ENCODE measurements at regions not wholly inside any gene's neighbourhood (a gene's known extent, or its start where the extent isn't known, plus 50 kb on each side); places are given as distances from the start of the nearest gene placed in this dataset.

DNA sequence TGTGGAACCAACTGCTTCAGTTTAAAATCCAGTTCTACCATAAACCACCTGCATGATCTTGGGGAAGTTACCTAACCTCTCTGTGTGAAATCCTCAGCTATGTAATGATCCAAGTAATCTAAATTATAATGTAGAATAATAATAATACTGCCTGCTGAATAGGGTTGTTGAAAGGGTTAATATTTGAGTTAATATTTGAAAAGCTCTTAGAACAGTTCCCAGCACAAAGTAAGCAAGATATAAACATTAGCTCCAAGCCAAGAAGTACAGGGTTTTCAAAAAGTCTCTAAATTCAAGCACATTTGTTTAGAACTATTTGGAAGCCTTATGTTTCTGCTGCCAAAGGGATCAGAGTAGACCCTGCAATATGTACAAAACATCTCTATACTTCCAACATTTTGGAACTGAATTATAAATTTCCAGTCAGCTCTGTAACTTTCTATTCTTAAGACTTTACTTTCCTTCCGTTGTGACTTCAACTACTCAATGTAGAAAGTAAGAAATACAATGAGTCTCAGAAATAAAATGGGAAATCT lies 76.7 kb upstream of the FAM9C start:
- whole genome bisulfite sequencing (ENCODE audit: low lambda C conversion rate): 69% methylated on average over 1 of the region's 1 CpG
- Histone ChIP-seq H3K9ac (no peak overlapping the region), H3F3A (replicated peaks; ENCODE audit: insufficient read depth) (peaks cover 24% of the 10 kb centered on the region), H2AFZ (ENCODE audit: low read depth) (no peak overlapping the region), H3K79me2 (ENCODE audit: insufficient read depth) (no peaks in the 10 kb centered on the region), H3K27ac (ENCODE audit: low read depth in 2 of 2, low read length in 1 of 2) (peak overlapping the region in 1 of 2 experiments; percentile 79; a peak in 2 of 4 replicates), H3K36me3 (replicated peaks in 1 of 2; ENCODE audit: control insufficient read depth in 1 of 2, insufficient read depth in 2 of 2, low read length in 1 of 2) (no peaks in the 10 kb centered on the region), H3K4me2 (no peak overlapping the region), H4K20me1 (ENCODE audit: insufficient read depth) (no peaks in the 10 kb centered on the region), H3K9me3 (no peaks in the 10 kb centered on the region), H3K27me3 (ENCODE audit: insufficient read depth) (no peaks in the 10 kb centered on the region), H3K4me3 (ENCODE audit: low read depth in 2 of 2, low read length in 1 of 2) (no peak overlapping the region), H3K9me2 (no peaks in the 10 kb centered on the region), H3K4me1 (ENCODE audit: control insufficient read depth in 1 of 2, insufficient read depth in 2 of 2, low read depth in 1 of 2, low read length in 1 of 2) (peaks cover 0 to 9% of the 10 kb centered on the region in 2 experiments; a peak in 2 of 4 replicates)
- TF ChIP-seq MAX (IDR thresholded peaks at IDR 0.05; ENCODE audit: low read depth) (no peak), CTCF (IDR thresholded peaks at IDR 0.05) (no peak), JUND (IDR thresholded peaks at IDR 0.05) (no peak), NFIC (IDR thresholded peaks at IDR 0.05; ENCODE audit: borderline replicate concordance) (no peak), MXI1 (IDR thresholded peaks at IDR 0.05; ENCODE audit: low read depth, low read length) (no peak), YY1 (IDR thresholded peaks at IDR 0.05; ENCODE audit: low read depth) (no peak), RFX5 (IDR thresholded peaks at IDR 0.05; ENCODE audit: low read length) (no peak), MEF2A (IDR thresholded peaks at IDR 0.05; ENCODE audit: borderline replicate concordance, low read depth) (no peak), TEAD4 (IDR thresholded peaks at IDR 0.05; ENCODE audit: borderline replicate concordance, insufficient read depth) (no peak), GATA2 (CRISPR knock-in tag; IDR thresholded peaks at IDR 0.05) (no peak), FOXJ3 (CRISPR knock-in tag; IDR thresholded peaks at IDR 0.05) (no peak)
- TF ChIP-seq, protein P1, sequence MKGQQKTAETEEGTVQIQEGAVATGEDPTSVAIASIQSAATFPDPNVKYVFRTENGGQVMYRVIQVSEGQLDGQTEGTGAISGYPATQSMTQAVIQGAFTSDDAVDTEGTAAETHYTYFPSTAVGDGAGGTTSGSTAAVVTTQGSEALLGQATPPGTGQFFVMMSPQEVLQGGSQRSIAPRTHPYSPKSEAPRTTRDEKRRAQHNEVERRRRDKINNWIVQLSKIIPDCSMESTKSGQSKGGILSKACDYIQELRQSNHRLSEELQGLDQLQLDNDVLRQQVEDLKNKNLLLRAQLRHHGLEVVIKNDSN (IDR thresholded peaks at IDR 0.05; ENCODE audit: borderline replicate concordance, low read depth): no peak
- TF ChIP-seq, protein P2, sequence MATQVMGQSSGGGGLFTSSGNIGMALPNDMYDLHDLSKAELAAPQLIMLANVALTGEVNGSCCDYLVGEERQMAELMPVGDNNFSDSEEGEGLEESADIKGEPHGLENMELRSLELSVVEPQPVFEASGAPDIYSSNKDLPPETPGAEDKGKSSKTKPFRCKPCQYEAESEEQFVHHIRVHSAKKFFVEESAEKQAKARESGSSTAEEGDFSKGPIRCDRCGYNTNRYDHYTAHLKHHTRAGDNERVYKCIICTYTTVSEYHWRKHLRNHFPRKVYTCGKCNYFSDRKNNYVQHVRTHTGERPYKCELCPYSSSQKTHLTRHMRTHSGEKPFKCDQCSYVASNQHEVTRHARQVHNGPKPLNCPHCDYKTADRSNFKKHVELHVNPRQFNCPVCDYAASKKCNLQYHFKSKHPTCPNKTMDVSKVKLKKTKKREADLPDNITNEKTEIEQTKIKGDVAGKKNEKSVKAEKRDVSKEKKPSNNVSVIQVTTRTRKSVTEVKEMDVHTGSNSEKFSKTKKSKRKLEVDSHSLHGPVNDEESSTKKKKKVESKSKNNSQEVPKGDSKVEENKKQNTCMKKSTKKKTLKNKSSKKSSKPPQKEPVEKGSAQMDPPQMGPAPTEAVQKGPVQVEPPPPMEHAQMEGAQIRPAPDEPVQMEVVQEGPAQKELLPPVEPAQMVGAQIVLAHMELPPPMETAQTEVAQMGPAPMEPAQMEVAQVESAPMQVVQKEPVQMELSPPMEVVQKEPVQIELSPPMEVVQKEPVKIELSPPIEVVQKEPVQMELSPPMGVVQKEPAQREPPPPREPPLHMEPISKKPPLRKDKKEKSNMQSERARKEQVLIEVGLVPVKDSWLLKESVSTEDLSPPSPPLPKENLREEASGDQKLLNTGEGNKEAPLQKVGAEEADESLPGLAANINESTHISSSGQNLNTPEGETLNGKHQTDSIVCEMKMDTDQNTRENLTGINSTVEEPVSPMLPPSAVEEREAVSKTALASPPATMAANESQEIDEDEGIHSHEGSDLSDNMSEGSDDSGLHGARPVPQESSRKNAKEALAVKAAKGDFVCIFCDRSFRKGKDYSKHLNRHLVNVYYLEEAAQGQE (IDR thresholded peaks at IDR 0.05; ENCODE audit: low read depth, low read length): no peak
- TF ChIP-seq, protein P3, sequence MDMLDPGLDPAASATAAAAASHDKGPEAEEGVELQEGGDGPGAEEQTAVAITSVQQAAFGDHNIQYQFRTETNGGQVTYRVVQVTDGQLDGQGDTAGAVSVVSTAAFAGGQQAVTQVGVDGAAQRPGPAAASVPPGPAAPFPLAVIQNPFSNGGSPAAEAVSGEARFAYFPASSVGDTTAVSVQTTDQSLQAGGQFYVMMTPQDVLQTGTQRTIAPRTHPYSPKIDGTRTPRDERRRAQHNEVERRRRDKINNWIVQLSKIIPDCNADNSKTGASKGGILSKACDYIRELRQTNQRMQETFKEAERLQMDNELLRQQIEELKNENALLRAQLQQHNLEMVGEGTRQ (IDR thresholded peaks at IDR 0.05; ENCODE audit: borderline replicate concordance, low read depth, low read length): no peak
- TF ChIP-seq, protein P4, sequence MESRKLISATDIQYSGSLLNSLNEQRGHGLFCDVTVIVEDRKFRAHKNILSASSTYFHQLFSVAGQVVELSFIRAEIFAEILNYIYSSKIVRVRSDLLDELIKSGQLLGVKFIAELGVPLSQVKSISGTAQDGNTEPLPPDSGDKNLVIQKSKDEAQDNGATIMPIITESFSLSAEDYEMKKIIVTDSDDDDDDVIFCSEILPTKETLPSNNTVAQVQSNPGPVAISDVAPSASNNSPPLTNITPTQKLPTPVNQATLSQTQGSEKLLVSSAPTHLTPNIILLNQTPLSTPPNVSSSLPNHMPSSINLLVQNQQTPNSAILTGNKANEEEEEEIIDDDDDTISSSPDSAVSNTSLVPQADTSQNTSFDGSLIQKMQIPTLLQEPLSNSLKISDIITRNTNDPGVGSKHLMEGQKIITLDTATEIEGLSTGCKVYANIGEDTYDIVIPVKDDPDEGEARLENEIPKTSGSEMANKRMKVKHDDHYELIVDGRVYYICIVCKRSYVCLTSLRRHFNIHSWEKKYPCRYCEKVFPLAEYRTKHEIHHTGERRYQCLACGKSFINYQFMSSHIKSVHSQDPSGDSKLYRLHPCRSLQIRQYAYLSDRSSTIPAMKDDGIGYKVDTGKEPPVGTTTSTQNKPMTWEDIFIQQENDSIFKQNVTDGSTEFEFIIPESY (IDR thresholded peaks at IDR 0.05; ENCODE audit: borderline replicate concordance, low read depth): no peak
- no peak for DNase-seq
- ChIA-PET POLR2A (no interaction called here), CTCF (no interaction called here)
